ENCODE measurements at regions not wholly inside any gene's neighbourhood (a gene's known extent, or its start where the extent isn't known, plus 50 kb on each side); places are given as distances from the start of the nearest gene placed in this dataset.

GRCh38 chr14:58777541-58777979, 139.8 kb downstream of the DACT1 start:
- TF ChIP-seq CTCF (conservative IDR thresholded peaks at IDR 0.05) (no peak), EZH2 (IDR thresholded peaks at IDR 0.05; ENCODE audit: low read depth) (no peak)
